Loucy (cell line): ENCODE measurements at regions not wholly inside any gene's neighbourhood (a gene's known extent, or its start where the extent isn't known, plus 50 kb on each side); places are given as distances from the start of the nearest gene placed in this dataset.

Experiments used
- H2AFZ ChIP-seq: fragments of 200-600 bp; sonication (generic); 2 replicates; pipeline ENCODE4 v1.6.0; 2016; ENCODE audit warnings: antibody characterized with exemption, mild to moderate bottlenecking, low read length, moderate library complexity
- H3F3A ChIP-seq: fragments of 200-600 bp; 2 replicates; pipeline ENCODE4 v1.6.0; 2016; ENCODE audit warnings: antibody characterized with exemption, low read depth, mild to moderate bottlenecking
- H3K27me3 ChIP-seq: fragments of 200-600 bp; sonication (generic); 2 replicates; pipeline ENCODE4 v1.6.1; 2014; ENCODE audit warnings: low read length, mild to moderate bottlenecking; ENCODE audit not compliant: insufficient read depth, poor library complexity, severe bottlenecking
- H3K36me3 ChIP-seq: fragments of 200-600 bp; sonication (generic); 2 replicates; pipeline ENCODE4 v1.6.1; 2016; ENCODE audit warnings: low read length; ENCODE audit not compliant: insufficient read depth
- H3K4me1 ChIP-seq: fragments of 200-600 bp; sonication (generic); 2 replicates; pipeline ENCODE4 v1.5.1; 2014; ENCODE audit warnings: low read length, mild to moderate bottlenecking; ENCODE audit not compliant: insufficient read depth, poor library complexity, severe bottlenecking
- H3K4me2 ChIP-seq: fragments of 200-600 bp; sonication (generic); 2 replicates; pipeline ENCODE4 v1.6.0; 2014; ENCODE audit warnings: antibody characterized with exemption, low read length, low read depth, mild to moderate bottlenecking; ENCODE audit not compliant: poor library complexity, severe bottlenecking
- H3K4me3 ChIP-seq: fragments of 200-600 bp; sonication (generic); 2 replicates; pipeline ENCODE4 v1.5.1; 2014; ENCODE audit warnings: low read length, mild to moderate bottlenecking, mixed read lengths; ENCODE audit not compliant: poor library complexity, severe bottlenecking
- H3K79me2 ChIP-seq: fragments of 200-600 bp; sonication (generic); 2 replicates; pipeline ENCODE4 v1.6.1; 2014; ENCODE audit warnings: low read length; ENCODE audit not compliant: insufficient read depth
- H3K9ac ChIP-seq: fragments of 200-600 bp; sonication (generic); 2 replicates; pipeline ENCODE4 v1.6.0; 2014; ENCODE audit warnings: mild to moderate bottlenecking, low read depth, low read length, moderate library complexity; ENCODE audit not compliant: poor library complexity, severe bottlenecking
- H3K9me2 ChIP-seq: fragments of 200-600 bp; sonication (generic); replicated peaks from 2 replicates; pipeline ENCODE4 v1.6.1; 2016; ENCODE audit warnings: low read depth, low read length, mixed read lengths
- H3K9me3 ChIP-seq: fragments of 200-600 bp; sonication (generic); 2 replicates; pipeline ENCODE4 v1.6.1; 2014; ENCODE audit warnings: mild to moderate bottlenecking, antibody characterized with exemption, low read length, low read depth; ENCODE audit not compliant: insufficient read depth
- H4K20me1 ChIP-seq: fragments of 200-600 bp; sonication (generic); 2 replicates; pipeline ENCODE4 v1.6.0; 2014; ENCODE audit warnings: antibody characterized with exemption, low read length, mild to moderate bottlenecking; ENCODE audit not compliant: insufficient read depth, poor library complexity, severe bottlenecking
- CTCF ChIP-seq: fragments of 200-600 bp; sonication (generic); conservative IDR thresholded peaks from 2 replicates; pipeline ENCODE4 v1.5.1; 2014; ENCODE audit warnings: mild to moderate bottlenecking, antibody characterized with exemption, low read length
- EZH2phosphoT487 ChIP-seq: fragments of 200-600 bp; IDR thresholded peaks from 2 replicates; pipeline ENCODE4 v1.6.1; 2018; ENCODE audit warnings: antibody characterized with exemption, mild to moderate bottlenecking, moderate library complexity, borderline replicate concordance

GRCh38 chr16:79469999-79470398, 130.5 kb downstream of the MAF start:
- Histone ChIP-seq H3K9ac (no peak overlapping the region), H3K9me3 (no peaks in the 10 kb centered on the region), H4K20me1 (no peaks in the 10 kb centered on the region), H3K4me1 (no peaks in the 10 kb centered on the region), H3K4me2 (no peak overlapping the region), H2AFZ (no peak overlapping the region), H3K36me3 (no peaks in the 10 kb centered on the region), H3F3A (no peaks in the 10 kb centered on the region), H3K79me2 (no peaks in the 10 kb centered on the region), H3K27me3 (no peaks in the 10 kb centered on the region), H3K9me2 (no peaks in the 10 kb centered on the region), H3K4me3 (no peak overlapping the region)
- no peak for TF ChIP-seq EZH2phosphoT487
- no peak for TF ChIP-seq CTCF

- H3K79me2 ChIP-seq = no peaks in the 10 kb centered on the region
- H3K9me3 ChIP-seq = no peaks in the 10 kb centered on the region
- H3K36me3 ChIP-seq = no peaks in the 10 kb centered on the region
- H3K4me2 ChIP-seq = no peak overlapping the region
- TF ChIP-seq CTCF (no peak), EZH2phosphoT487 (no peak)
- no peaks in the 10 kb centered on the region for H3K27me3 ChIP-seq
- H3K9ac ChIP-seq = no peak overlapping the region
- H3K9me2 ChIP-seq = 0 out of 2 replicates have a peak, but pooled peaks cover 3% of the 10 kb centered on the region
- no peaks in the 10 kb centered on the region for H3F3A ChIP-seq
- no peaks in the 10 kb centered on the region for H4K20me1 ChIP-seq
- no peak overlapping the region for H2AFZ ChIP-seq
- H3K4me1 ChIP-seq = no peaks in the 10 kb centered on the region
- no peak overlapping the region for H3K4me3 ChIP-seq
Measured at GRCh38 chr16:79468631-79469030, 131.9 kb downstream of the MAF start.

- H3K4me1 ChIP-seq = no peaks in the 10 kb centered on the region
- H2AFZ ChIP-seq = no peak overlapping the region
- no peaks in the 10 kb centered on the region for H3K79me2 ChIP-seq
- no peaks in the 10 kb centered on the region for H3K9me3 ChIP-seq
- no peaks in the 10 kb centered on the region for H3F3A ChIP-seq
- H3K36me3 ChIP-seq = no peaks in the 10 kb centered on the region
- H3K4me3 ChIP-seq = no peak overlapping the region
- H3K9me2 ChIP-seq = 0 out of 2 replicates have a peak, but pooled peaks cover 3% of the 10 kb centered on the region
- H3K9ac ChIP-seq = no peak overlapping the region
- TF ChIP-seq CTCF (no peak), EZH2phosphoT487 (no peak)
- H4K20me1 ChIP-seq = no peaks in the 10 kb centered on the region
- no peak overlapping the region for H3K4me2 ChIP-seq
- H3K27me3 ChIP-seq = no peaks in the 10 kb centered on the region
Measured at GRCh38 chr16:79468121-79468552, 132.4 kb downstream of the MAF start.
